Prostate gland (tissue), 2 donors: ENCODE measurements at regions not wholly inside any gene's neighbourhood (a gene's known extent, or its start where the extent isn't known, plus 50 kb on each side); places are given as distances from the start of the nearest gene placed in this dataset.

ENCODE experiments used
- DNase-seq: peaks from one replicate; pipeline ENCODE4 v3.0.0-alpha.2; 2019; ENCODE audit warnings: low spot score
- H3K27ac ChIP-seq, 2 donors: fragments of 200-600 bp; sonication (generic); 2 replicates each; pipeline ENCODE4 v1.5.1; 2017 to 2019
- H3K27me3 ChIP-seq: fragments of 200-600 bp; sonication (generic); replicated peaks from 2 replicates; pipeline ENCODE4 v1.5.1; 2019; ENCODE audit not compliant: insufficient read depth
- H3K36me3 ChIP-seq, 2 donors: fragments of 200-600 bp; sonication (generic); 1 replicate in 1 of 2; 2 replicates in 1 of 2; pipeline versions ENCODE4 v1.5.1 to v1.8.1; 2017 to 2019
- H3K4me1 ChIP-seq: fragments of 200-600 bp; sonication (generic); replicated peaks from 2 replicates; pipeline ENCODE4 v1.5.1; 2019
- H3K4me3 ChIP-seq, 2 donors: fragments of 200-600 bp; sonication (generic); 2 replicates each; pipeline ENCODE4 v1.5.1; 2017 to 2019
- H3K9me3 ChIP-seq: fragments of 200-600 bp; sonication (generic); 2 replicates; pipeline ENCODE4 v1.5.1; 2017
- CTCF ChIP-seq, 4 experiments: fragments of 200-600 bp in 2 of 4; fragments of 450-650 bp in 2 of 4; sonication (generic) in 2 of 4; IDR thresholded peaks; 1 replicate in 3 of 4; 2 replicates in 1 of 4; pipeline ENCODE4 v1.5.1; 2016 to 2019; ENCODE audit warnings: antibody characterized with exemption in 4 of 4, mild to moderate bottlenecking in 2 of 4, moderate library complexity in 2 of 4
- POLR2A ChIP-seq: fragments of 450-650 bp; IDR thresholded peaks from one replicate; pipeline ENCODE4 v1.6.1; 2016; ENCODE audit warnings: antibody characterized with exemption, mild to moderate bottlenecking
- POLR2AphosphoS5 ChIP-seq: sonication (generic); formaldehyde crosslinking; IDR thresholded peaks from one replicate; pipeline ENCODE4 v1.6.1; 2017; ENCODE audit warnings: antibody characterized with exemption
- whole genome bisulfite sequencing: methylation state at CpG from one replicate; pipeline ENCODE4 v1.1.5; 2018; 5-methylcytosine and 5-hydroxymethylcytosine counted together
- intact Hi-C: fragments of 100-400 bp; cut with DNase I; formaldehyde crosslinking; loops from one replicate; pipeline ENCODE4 v1.14.2; 2022

GRCh38 chr2:162964513-162964912 lies 125.9 kb upstream of the KCNH7 start:
- TF ChIP-seq CTCF (IDR thresholded peaks at IDR 0.05), result no peak
- no peak for TF ChIP-seq POLR2AphosphoS5
- no peak for TF ChIP-seq POLR2A
- Histone ChIP-seq H3K4me1 (no peaks in the 10 kb centered on the region), H3K27ac (no peak overlapping the region), H3K27me3 (no peaks in the 10 kb centered on the region), H3K9me3 (no peaks in the 10 kb centered on the region), H3K36me3 (no peaks in the 10 kb centered on the region), H3K4me3 (no peak overlapping the region)
- intact Hi-C loops, result no loop called here
- WGBS, result 75% methylated on average over 3 of the region's 3 CpGs
- DNase-seq, result no peak

- H3K9me3 ChIP-seq, result no peaks in the 10 kb centered on the region
- no peaks in the 10 kb centered on the region for H3K27me3 ChIP-seq
- H3K36me3 ChIP-seq, result no peaks in the 10 kb centered on the region
- no peaks in the 10 kb centered on the region for H3K4me1 ChIP-seq
- no peak for DNase-seq
- TF ChIP-seq POLR2AphosphoS5 (no peak), POLR2A (no peak), CTCF (IDR thresholded peaks at IDR 0.05) (no peak)
- no peak overlapping the region for H3K4me3 ChIP-seq
- H3K27ac ChIP-seq, result no peak overlapping the region
- intact Hi-C loops, result no loop called here
Observed at GRCh38 chr2:162963156-162963555, 124.6 kb upstream of the KCNH7 start.

- DNase-seq, result no peak
- H3K4me3 ChIP-seq, result no peak overlapping the region
- WGBS, result 82% methylated on average over 2 of the region's 2 CpGs
- H3K27me3 ChIP-seq, result no peaks in the 10 kb centered on the region
- H3K27ac ChIP-seq, result no peak overlapping the region
- no peaks in the 10 kb centered on the region for H3K36me3 ChIP-seq
- no peaks in the 10 kb centered on the region for H3K4me1 ChIP-seq
- no peaks in the 10 kb centered on the region for H3K9me3 ChIP-seq
- TF ChIP-seq POLR2A (no peak), POLR2AphosphoS5 (no peak), CTCF (IDR thresholded peaks at IDR 0.05) (no peak)
- intact Hi-C loops, result no loop called here
Observed at GRCh38 chr2:162945785-162946184, 107.2 kb upstream of the KCNH7 start.

- intact Hi-C loops, result no loop called here
- Histone ChIP-seq H3K27me3 (no peaks in the 10 kb centered on the region), H3K9me3 (no peaks in the 10 kb centered on the region), H3K4me3 (no peak overlapping the region), H3K36me3 (no peaks in the 10 kb centered on the region), H3K4me1 (no peaks in the 10 kb centered on the region), H3K27ac (no peak overlapping the region)
- TF ChIP-seq CTCF (IDR thresholded peaks at IDR 0.05) (no peak), POLR2AphosphoS5 (no peak), POLR2A (no peak)
- WGBS, result 87% methylated on average over 13 of the region's 13 CpGs
- no peak for DNase-seq
Observed at GRCh38 chr2:162938387-162938786, 99.8 kb upstream of the KCNH7 start.

GRCh38 chr2:162934191-162934590 lies 95.6 kb upstream of the KCNH7 start:
- Histone ChIP-seq H3K27ac (no peak overlapping the region), H3K9me3 (no peaks in the 10 kb centered on the region), H3K4me1 (no peaks in the 10 kb centered on the region), H3K36me3 (no peaks in the 10 kb centered on the region), H3K27me3 (no peaks in the 10 kb centered on the region), H3K4me3 (no peak overlapping the region)
- TF ChIP-seq POLR2AphosphoS5, result no peak
- TF ChIP-seq CTCF (IDR thresholded peaks at IDR 0.05), result no peak
- TF ChIP-seq POLR2A, result no peak
- DNase-seq, result no peak
- intact Hi-C loops, result no loop called here
